ENCODE measurements at regions not wholly inside any gene's neighbourhood (a gene's known extent, or its start where the extent isn't known, plus 50 kb on each side); places are given as distances from the start of the nearest gene placed in this dataset.

GRCh38 chr2:228916416-228917090, 354.5 kb downstream of the PID1 start:
- TF ChIP-seq CTCF (IDR thresholded peaks at IDR 0.05), result no peak
- TF ChIP-seq POLR2AphosphoS5 (IDR thresholded peaks at IDR 0.05; ENCODE audit: low read depth, low read length), result no peak
- no peak for TF ChIP-seq REST (IDR thresholded peaks at IDR 0.05; ENCODE audit: insufficient read depth in 1 of 2, low read depth in 2 of 2, low read length in 1 of 2)
- no peak for TF ChIP-seq TCF7L2 (IDR thresholded peaks at IDR 0.05; ENCODE audit: low read depth, low read length)

All from Panc1 (cell line).